ENCODE measurements at regions not wholly inside any gene's neighbourhood (a gene's known extent, or its start where the extent isn't known, plus 50 kb on each side); places are given as distances from the start of the nearest gene placed in this dataset.
A peak's percentile ranks its signal among the peaks of the same experiment; 100 is the strongest.
"Not testable (repeated sequence)": the region's sequence is repeated elsewhere in the genome, so short reads cannot be mapped to it uniquely, and the experiment has no call there.

- DNase-seq, result no peak
Measured at GRCh38 chr10:118463740-118464139, 121.6 kb upstream of the FAM204A start.

DNA sequence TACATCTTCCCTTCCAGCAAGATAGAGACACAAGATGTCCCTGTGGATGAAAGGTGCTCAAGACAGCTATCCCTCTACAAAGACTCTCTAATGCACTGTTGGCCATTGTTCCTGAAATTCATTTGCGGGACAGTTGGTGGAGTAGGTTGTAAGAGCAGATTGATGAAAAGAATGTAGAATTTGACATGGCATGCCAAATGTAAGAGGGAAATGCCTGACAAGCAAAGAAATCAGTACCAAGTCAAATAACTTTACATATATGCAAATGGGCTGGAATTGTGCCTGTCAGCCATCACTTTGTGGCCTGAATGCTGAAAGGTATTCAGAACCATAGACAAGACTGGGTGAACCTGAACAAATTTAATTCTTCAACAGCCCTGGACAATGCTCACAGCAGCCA lies 120.3 kb upstream of the FAM204A start:
- DNase-seq, result no peak

DNA sequence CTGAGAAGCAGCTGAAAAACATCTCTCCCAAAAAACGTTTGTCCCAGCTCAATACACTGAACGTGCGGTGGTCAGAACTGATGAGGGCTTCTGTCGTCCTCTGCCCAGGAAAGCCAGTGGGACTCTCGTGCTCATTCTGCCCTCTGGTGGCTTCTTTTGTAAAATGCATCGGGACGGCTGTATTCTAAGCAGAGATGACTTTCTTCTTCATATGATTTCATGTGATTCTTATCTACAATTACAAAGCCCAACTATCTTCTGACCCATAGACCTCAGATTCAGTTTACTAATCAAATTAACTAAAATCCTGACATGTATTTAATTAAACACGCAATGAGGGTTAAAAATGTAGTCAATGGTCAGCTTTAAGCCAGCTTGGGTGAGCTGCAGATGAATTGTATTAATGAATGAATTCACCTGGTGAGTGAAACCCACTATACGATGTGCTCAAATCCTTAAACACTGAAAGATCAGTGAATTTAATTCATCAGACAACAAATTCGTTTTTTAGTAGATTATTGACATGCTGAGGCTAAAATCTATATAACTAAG lies 117.6 kb upstream of the FAM204A start:
- peak; percentile 64 for DNase-seq

GRCh38 chr10:118458957-118459641 lies 117.0 kb upstream of the FAM204A start:
- no peak for DNase-seq

DNA sequence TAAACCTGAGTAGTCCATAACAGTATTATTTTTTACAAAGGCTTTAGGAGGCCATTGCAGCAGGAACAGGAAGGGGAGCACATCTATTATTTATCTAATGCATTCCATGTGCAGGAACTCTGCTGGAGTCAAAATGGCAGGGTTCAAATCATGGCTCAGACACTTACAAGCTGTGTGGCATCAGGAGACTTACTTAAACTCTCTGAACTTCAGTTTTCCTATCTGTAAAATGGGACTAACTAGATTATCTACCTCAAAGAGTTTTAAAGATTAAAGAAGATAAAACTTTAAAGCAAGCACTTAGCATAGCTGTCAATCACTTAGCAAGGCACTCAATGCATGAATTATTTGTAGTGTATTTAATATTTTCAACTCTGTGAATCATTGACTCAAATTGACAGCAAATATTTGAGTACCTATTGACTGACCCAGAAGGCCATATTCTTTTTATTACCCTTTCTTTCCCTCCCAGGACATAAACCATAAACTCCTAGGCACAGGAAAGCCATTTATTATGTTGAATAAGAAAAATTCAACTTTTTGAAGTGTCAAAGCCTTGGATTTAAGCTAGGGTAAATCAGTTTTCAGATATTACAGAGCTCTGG lies 115.8 kb upstream of the FAM204A start:
- no peak for DNase-seq

GRCh38 chr10:118455181-118455695 lies 113.1 kb upstream of the FAM204A start:
- DNase-seq, result no peak

DNA sequence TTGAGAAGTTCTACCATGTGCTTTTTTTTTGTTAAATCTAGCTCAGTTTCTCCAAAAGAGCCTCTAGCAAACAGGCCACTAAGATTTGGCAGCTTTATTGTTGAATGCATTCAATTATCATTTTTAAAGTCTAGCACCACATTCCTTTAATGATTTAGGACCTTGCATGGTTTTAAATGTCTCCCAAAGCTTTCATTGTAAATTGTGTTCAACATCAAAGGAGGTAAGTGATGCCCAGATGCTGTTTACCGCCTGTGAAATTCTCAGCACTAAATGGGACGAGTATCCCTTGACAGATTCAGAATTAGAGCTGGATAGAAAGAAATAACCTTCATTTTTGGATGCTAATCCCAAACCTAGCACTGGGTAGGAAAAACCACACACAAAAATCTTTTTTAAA lies 112.1 kb upstream of the FAM204A start:
- no peak for DNase-seq

DNA sequence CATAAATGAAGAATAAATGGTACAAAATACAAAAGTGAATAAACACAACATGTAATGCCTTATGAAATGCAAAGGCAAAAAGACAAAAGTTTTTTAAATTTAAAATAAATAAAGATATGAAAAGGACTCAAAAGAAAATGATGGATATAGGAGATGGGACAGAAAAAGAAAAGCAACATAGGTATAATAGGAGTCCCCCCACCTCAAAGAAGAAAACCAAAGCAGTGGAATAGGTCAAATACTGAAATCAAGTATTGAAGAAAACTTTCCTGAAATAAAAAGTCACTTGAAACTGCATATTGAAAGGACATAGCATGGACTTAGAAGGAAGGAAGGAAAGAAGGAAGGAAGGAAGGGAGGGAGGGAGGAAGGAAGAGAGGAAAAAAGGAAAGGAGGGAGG lies 110.0 kb upstream of the FAM204A start:
- DNase-seq, result no peak

- no peak for DNase-seq
Measured at GRCh38 chr10:118449521-118449920, 107.4 kb upstream of the FAM204A start.

- DNase-seq, result no peak
Measured at GRCh38 chr10:118448744-118449143, 106.6 kb upstream of the FAM204A start.

DNA sequence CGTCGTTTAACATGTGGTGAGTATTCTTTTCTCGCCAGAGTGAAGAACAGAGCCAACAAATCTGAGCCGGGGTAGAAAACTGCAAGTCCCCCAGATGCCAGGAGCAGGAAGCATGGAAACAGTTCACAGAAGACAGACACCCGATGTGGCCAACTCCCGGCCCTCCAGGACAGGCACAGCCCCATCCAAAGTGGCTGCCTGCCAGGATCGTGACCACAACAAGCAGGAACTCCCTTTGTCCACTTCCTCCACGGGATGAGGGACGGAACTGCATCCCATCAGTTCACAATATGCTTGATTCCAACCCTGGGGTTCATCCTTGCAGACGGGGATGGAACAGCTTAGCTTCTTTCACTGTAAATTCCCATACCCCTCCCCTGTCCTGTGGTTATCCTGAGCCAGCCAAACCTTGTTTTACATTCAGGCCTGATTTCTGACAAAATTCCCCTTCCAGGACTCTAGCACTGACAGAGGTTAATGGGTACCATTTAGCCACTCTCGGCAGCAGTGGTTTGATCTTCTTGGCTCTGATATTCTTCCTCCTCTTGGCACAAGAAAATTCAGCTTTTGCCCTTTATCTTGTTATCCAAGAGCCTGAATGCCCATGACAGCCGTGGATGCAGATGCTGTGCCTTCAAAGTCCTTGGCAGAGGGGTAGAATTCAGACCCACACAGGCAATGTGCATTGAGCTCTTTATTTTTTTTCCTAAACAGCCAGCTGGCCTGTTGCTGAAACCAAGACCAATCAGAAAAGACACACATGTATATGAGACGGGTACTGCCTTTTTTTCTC lies 105.5 kb upstream of the FAM204A start:
- no peak for DNase-seq

- DNase-seq, result no peak
Measured at GRCh38 chr10:118445535-118445934, 103.4 kb upstream of the FAM204A start.

GRCh38 chr10:118444069-118444468 lies 101.9 kb upstream of the FAM204A start:
- DNase-seq, result no peak

DNA sequence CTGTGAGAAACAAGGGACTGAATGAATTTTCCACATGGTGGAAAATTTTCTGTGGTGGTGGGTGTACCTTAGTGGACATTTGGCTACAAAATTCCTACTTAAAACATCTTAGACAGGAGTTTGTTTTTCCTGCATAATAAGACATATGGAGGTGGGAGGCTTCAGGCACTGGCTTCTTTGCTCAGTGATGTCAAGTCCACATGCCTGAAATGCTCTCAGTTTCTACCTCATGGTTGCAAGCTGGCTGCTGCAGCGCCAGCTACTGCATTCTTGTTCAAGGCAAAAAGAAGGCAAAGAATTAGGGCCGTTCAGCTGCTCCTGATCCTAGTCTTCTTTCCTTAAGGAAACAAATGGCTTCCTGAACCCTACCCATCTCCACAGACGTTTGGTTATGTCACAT lies 99.9 kb upstream of the FAM204A start:
- no peak for DNase-seq

DNA sequence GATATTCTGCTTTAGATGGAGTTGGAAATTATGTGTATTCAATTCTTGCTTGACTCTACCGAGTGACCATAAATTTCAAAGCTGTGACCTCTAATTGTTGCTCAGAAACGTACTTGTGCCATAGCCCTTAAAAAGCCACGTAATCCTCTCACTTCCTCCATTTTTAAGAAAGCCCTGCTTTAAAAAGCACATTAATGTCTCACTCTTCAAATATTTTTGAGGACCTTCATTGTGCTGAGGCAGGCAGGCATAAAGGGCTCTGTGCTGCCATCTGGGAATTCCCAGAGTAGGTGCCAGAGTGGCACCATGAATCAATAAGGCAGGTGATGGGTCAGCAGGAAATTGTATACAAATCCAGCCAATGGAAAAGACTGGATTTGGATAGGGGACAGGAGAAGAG lies 97.7 kb upstream of the FAM204A start:
- no peak for DNase-seq

DNA sequence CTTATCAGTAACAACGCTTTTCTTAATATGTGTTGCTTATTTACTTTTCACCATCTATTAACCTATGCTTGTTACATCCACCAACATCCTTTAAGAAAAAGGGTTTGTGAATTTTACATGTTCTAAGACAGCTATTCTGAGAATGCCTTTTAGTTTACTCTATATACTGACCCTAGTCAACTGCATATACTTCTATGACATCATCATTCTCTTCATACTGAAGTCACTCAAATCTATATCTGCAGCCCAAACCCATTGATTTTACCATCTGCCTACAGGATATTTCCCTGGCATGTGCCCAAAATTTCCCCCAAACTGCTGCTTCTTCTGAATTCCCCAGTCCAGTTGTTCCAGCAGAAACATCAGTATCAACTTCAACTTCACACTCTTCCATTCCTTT lies 94.6 kb upstream of the FAM204A start:
- DNase-seq, result no peak

- no peak for DNase-seq
Measured at GRCh38 chr10:118430190-118430589, 88.1 kb upstream of the FAM204A start.

DNA sequence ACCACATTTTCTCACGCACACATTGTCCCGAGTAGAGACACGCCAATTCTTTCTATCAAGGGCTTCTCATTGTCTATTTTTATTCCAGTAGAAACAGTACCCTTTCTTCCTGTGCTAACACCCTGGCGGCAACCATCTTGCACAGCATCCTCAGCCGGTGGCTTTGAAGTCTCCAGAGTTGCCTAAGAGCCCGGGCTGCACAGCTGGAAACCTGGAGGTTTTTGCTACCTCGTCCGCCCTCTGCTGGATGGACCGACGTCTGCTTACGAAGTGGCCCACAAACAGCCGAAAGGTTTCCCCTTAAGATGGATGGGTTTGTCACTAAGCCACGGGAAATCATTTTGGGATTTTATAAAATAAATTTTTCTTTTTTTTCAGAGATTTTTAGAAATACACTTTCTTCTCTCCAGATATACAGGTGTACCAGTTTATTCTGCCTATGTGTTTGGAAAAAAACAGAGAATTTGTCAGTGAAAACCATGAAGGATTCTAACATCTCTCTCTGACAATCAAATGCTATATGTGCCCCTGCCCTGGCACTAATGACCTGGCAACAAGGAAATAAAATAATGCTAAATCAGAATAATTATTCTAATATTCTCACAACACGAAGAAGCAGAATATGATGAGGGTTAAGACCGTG lies 81.8 kb upstream of the FAM204A start:
- peak; percentile 78 for DNase-seq

DNA sequence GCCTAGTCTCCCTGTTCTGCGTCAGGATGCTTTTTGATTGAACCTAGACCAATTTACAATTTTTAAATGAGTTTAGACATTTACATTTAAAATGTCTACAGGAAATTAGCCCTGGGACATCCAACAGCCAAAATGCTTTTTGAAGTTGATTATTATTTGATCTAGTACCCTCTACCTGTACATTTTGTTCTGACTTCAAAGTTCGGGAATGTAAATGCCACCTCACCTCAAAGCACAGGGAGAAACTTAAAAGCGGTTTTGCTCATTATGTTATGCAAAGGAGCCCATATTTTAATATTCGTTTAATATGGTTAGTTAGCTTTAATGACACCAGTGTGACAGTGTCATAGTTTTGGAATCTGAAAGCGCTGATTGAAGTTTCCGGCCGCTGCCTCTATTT lies 80.1 kb upstream of the FAM204A start:
- DNase-seq, result no peak

DNA sequence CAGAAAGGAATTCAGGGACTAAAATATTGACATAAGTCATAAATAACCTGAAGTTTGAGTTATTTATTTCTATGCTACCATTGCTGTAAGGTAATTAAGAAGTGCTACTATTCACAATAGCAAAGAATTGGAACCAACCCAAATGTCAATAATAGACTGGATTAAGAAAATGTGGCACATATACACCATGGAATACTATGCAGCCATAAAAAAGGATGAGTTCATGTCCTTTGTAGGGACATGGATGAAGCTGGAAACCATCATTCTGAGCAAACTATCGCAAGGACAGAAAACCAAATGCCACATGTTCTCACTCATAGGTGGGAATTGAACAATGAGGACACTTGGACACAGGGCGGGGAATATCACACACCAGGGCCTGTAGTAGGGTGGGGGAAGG lies 77.9 kb upstream of the FAM204A start:
- not testable (repeated sequence) for DNase-seq

GRCh38 chr10:118412932-118413331 lies 70.8 kb upstream of the FAM204A start:
- no peak for DNase-seq

GRCh38 chr10:118412132-118412760 lies 70.1 kb upstream of the FAM204A start:
- no peak for DNase-seq

DNA sequence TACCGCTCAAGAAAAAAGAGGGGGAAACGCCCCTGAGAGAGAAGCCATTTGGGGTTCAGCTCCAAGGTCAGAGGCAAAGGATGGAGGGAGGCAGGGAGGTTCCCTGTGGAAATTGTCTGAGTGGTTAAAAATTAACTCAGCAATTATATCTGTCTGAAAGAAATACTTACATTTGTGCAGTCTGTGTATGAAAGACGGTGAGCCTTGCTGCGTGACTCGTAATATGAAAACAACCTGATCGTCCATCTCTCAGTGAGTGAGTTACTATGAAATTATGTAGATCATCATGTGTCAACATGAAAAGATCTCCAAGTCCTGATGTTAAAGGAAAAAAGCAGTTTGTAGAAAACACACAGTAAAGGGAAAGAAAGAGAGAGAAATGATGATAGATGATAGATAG lies 67.2 kb upstream of the FAM204A start:
- no peak for DNase-seq

Measured in activated CD8-positive, alpha-beta memory T cell treated with anti-CD3 and anti-CD28 coated beads, Interleukin-2, amount 50 U/mL, for 48 hours (primary cell).